Limb (tissue), 2 donors: ENCODE measurements at regions not wholly inside any gene's neighbourhood (a gene's known extent, or its start where the extent isn't known, plus 50 kb on each side); places are given as distances from the start of the nearest gene placed in this dataset.

Experiments
- DNase-seq, 2 donors: peaks; one replicate each; pipeline ENCODE4 v3.0.0-alpha.2; 2016; ENCODE audit errors: extremely low spot score in 2 of 2

- DNase-seq, result no peak
Observed at GRCh38 chr10:60666221-60666620, 112.1 kb upstream of the CDK1 start.

DNA sequence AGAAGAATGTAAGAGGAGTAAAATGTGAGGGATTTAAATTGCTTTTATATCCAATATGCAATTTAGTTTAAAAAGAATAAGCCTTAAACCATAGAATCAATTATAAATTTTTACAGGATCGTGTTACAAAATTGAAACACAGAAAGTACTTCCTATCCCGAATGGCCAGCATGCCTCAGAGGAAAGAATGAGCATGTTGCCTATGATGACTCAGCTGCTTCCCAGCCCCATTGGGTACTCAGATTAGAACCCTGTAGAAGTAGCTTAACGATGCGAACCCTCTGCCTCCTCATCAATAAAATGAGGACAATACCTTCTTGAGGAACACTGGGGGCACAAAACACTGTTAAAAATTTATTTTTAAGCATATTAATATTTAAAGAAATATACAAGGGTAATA, 113.4 kb upstream of the CDK1 start:
- DNase-seq, result no peak

GRCh38 chr10:60663850-60664249, 114.4 kb upstream of the CDK1 start:
- DNase-seq, result no peak

GRCh38 chr10:60662917-60663614, 115.2 kb upstream of the CDK1 start:
- no peak for DNase-seq

DNA sequence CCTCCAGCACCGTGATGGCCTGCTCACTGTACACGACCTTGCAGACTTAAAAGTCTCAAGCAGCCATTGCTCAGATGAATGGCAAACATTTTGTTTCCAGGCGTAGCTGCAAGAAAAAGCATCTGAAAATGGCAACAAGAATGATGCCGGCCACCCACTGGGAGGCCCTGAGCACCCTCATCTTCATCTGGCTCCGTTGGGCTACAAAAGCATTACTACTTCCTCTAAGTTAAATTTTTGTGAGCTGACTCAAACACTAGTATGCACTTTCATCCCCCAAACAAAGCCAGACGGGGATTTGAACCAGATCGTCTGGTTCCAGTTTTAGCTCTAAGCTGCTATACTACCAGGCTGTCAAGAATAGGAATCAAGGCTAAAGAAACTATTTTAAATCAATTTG, 116.6 kb upstream of the CDK1 start:
- no peak for DNase-seq

GRCh38 chr10:60660625-60661024, 117.7 kb upstream of the CDK1 start:
- DNase-seq, result no peak

- no peak for DNase-seq
Observed at GRCh38 chr10:60654813-60655464, 123.3 kb upstream of the CDK1 start.

DNA sequence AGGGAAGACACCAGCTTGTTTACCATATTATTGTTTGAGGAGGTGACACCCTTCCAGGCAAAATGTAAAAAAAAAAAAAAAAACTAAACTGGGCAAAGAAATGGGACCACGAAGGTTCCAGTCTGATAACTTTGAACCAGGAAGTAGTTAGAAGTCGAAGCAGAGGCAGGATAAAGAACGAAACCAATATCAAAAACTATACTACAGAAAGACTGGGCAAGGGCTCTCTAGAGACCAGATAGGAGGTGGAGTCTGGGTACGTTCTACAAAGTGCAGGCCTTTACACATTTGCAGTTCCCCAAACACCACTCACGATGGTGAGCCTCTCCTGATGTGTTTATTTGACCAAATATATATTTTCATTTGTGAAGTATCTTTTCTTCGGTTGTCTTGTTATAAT, 125.7 kb upstream of the CDK1 start:
- no peak for DNase-seq

DNA sequence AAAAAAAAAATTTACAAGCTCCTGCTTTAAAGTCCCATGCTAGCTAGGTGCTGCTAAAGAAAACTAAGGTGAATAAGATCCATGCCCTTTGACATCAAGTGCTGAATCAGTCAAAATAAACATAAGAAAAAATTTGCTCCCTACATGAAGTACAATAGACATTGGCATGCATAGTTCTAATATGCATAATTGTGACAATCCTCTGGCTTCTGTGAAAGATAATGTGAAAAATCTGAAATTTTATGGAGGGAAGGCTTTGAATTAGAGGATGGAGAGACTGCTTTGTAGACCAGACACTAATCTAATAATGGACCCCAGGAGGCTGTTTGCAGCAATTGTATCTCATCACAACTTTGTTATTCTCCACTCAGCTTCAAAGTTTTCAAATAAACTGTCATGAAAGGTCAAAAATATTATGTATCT, 127.9 kb upstream of the CDK1 start:
- DNase-seq, result no peak

DNA sequence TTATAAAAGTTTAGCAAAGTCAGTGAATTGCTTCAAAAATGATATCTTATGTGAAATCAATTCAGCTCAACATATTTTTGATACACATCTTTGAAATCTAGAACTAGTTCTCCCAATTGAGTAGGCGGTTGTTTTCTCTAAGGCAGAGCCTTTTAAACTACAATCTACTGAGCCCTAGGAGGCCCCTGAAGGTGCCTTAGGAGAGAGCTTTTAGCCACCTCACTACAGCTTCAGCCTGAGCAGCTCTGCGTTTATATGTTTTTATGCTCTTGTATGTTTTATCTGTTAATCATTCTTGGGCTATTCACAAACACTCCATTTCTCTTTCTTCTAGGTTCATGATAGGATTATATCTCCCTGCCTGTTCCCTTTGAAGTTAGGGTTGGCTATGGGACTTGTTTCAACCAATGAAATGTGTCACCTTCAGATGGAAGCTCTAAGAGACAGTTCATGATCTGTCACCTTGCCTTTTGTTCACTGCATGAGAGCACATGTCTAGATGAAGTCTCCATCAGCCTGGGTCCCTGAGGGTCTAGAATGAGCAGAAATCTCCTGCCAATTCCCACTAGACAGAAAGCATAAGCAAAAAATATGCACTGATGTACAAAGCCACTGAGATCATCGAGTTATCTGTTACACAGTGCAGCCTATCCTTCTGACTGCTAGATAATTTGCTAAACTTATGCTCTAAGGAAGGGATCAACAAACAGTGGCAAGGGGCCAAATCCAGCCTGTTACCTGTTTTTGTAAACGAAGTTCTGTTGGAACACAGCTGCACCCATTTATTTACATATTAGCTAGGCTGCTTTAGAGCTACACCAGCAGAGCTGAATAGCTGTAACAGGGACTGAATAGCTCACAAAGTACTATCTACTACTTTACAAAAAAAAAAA, 128.5 kb upstream of the CDK1 start:
- no peak for DNase-seq

DNA sequence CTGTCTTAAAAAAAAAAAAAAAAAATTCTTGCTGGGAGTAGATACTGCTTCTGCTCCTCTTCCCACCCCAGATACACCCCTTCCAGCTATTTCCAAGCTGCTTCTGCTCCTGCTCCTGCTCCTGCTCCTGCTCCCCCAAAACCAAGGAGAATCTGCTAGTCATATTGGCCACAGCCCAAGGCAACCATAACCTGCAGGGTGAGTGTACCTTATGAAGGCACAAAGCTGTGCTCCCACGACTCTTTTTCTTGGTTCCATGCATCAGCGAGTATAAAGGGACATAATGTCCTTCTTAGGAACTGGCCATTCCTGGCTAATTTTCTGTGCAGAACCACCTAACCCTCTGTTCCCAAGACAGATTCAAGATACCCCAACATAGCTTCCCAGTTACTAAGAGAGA, 129.5 kb upstream of the CDK1 start:
- no peak for DNase-seq

- DNase-seq, result peak; percentile 46 to 74
Observed at GRCh38 chr10:60646966-60647796, 131.1 kb upstream of the CDK1 start.

GRCh38 chr10:60645980-60646379, 132.3 kb upstream of the CDK1 start:
- DNase-seq, result no peak

DNA sequence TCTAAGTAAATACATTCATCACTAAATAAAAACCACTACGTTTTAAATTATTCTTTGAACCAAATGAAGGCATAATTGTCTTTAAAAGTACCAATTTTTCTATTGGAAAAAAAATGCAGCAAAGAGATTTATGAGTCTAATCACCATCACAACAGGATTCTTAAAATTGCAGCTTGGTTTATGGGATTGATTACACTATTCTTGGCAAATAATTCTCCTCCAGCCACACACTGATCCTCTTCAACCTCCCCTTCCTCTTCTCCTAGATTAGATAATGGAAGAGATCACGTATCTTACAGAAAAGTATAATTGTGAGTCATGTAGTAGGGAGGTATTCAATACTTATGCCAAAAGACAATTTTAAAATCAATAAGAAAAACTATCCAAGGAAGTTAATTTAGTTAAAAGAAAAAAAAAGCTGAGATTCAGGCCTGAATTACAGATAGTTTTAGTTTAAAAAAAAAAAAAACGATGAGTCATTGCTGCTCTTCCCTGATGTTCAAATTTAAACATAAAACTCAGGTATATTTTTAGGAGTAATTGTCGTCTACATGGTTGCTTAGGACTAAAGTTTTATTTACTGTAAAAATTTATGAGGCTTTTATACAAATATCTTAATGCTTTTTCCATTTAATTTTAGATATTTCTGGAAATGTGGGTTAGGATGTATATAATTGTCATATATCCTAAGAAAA, 133.7 kb upstream of the CDK1 start:
- DNase-seq, result no peak

- DNase-seq, result no peak
Observed at GRCh38 chr10:60643874-60644273, 134.4 kb upstream of the CDK1 start.

- DNase-seq, result no peak
Observed at GRCh38 chr10:60629332-60629731, 148.9 kb upstream of the CDK1 start.

GRCh38 chr10:60627778-60628748, 150.2 kb upstream of the CDK1 start:
- DNase-seq, result no peak

DNA sequence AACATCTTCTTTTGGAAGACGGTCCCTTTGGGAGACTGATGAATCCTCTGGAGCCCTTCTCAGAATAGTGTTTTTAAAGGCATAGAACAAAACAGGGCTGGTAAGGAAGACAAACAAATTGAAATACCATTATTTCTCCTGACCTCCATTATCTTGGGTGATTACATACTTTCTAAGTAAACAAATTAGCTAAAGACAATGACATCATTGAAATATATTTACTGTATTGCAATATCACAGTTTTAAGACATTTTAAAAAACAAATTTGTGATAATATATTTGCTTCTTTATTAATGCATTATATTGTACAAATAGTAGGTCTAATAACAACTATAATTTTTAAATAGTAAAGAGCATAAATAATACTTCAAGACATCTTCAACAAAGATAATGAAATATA, 152.2 kb upstream of the CDK1 start:
- no peak for DNase-seq

DNA sequence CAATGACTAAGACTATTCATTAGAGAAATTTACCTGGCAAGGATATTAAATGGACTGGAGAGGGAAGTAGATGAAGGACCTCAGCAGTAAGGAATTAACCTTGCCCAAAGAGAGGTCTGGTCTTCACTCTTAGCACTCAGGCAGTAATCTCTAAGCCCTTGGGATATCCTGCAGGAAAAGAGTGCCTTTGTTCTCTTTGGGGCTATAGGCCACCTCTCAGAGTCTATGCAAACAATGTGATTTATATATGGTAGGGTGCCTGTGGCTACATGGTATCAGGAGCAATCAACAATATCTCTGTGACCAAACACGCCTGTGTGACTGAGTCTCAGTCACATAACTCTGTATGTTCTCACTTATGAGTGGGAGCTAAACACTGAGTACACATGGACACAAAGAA, 154.7 kb upstream of the CDK1 start:
- no peak for DNase-seq

DNA sequence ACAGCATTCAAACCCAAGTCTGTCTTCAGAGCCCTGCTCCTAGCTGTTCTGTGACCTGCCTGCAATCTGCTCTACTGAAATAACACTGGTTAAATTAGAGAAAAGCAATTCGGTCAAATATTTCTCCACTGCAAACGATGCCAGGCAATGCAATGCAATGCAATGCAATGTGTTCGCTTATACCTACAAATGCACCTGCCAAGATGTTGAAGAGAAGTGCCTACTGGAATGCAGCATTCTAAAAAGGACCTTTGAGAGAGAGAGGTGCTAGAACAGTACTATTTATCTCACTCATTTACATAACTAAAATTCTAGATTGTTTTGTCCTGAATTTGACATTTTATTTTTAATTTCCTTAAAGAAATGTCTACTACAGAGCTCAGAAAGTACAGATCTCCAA, 157.3 kb upstream of the CDK1 start:
- no peak for DNase-seq
